ENCODE measurements at regions not wholly inside any gene's neighbourhood (a gene's known extent, or its start where the extent isn't known, plus 50 kb on each side); places are given as distances from the start of the nearest gene placed in this dataset.
A peak's percentile ranks its signal among the peaks of the same experiment; 100 is the strongest.

DNA sequence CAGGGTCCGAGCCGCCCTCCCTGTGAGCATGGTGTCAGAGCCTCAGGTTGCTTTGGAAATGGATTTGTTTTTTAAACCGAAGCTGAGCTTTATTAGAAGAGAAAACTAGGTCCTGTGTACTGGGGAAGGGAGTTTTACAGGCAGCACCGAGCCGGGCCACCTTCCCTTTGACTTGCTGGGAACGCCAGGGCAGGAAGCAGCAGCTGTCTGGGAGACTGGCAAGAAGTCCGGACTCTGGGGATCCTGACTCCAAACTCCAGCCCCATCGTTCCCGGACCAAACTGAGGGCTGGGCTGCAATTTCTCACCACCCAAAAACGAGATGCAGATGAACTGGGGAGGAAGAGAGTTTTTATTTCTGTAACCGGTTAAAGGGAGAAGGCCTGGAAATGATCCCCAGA is 214.9 kb upstream of the KCNG1 start:
- no peak overlapping the region for H3K4me2 ChIP-seq (ENCODE audit: extremely low read depth, insufficient read depth, low read length)
- no peak overlapping the region for H3K4me3 ChIP-seq (replicated peaks in 1 of 4; ENCODE audit: control extremely low read depth in 1 of 4, insufficient read depth in 1 of 4, low read depth in 3 of 4, low read length in 4 of 4)
- H3K9ac ChIP-seq (ENCODE audit: insufficient read depth, low read length): no peak overlapping the region
- TF ChIP-seq, protein P1, sequence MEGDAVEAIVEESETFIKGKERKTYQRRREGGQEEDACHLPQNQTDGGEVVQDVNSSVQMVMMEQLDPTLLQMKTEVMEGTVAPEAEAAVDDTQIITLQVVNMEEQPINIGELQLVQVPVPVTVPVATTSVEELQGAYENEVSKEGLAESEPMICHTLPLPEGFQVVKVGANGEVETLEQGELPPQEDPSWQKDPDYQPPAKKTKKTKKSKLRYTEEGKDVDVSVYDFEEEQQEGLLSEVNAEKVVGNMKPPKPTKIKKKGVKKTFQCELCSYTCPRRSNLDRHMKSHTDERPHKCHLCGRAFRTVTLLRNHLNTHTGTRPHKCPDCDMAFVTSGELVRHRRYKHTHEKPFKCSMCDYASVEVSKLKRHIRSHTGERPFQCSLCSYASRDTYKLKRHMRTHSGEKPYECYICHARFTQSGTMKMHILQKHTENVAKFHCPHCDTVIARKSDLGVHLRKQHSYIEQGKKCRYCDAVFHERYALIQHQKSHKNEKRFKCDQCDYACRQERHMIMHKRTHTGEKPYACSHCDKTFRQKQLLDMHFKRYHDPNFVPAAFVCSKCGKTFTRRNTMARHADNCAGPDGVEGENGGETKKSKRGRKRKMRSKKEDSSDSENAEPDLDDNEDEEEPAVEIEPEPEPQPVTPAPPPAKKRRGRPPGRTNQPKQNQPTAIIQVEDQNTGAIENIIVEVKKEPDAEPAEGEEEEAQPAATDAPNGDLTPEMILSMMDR (conservative IDR thresholded peaks at IDR 0.05 in 1 of 2, IDR thresholded peaks at IDR 0.05 in 1 of 2; ENCODE audit: low read depth in 1 of 2, low read length in 2 of 2): no peak
- no peaks in the 10 kb centered on the region for H3K36me3 ChIP-seq (ENCODE audit: control insufficient read depth, insufficient read depth, low read length)
- H3K79me2 ChIP-seq (ENCODE audit: control insufficient read depth, insufficient read depth, low read length): no peaks in the 10 kb centered on the region
- H3K9me3 ChIP-seq (ENCODE audit: control insufficient read depth, insufficient read depth, low read depth, low read length): no peaks in the 10 kb centered on the region
- no peaks in the 10 kb centered on the region for H3K4me1 ChIP-seq (ENCODE audit: control insufficient read depth, extremely low read depth, insufficient read depth, low read length)
- no peaks in the 10 kb centered on the region for H3K27me3 ChIP-seq (ENCODE audit: control insufficient read depth, insufficient read depth, low read length)
- H3K27ac ChIP-seq (ENCODE audit: insufficient read depth, low read length): no peak overlapping the region
- no peak overlapping the region for H2AFZ ChIP-seq (ENCODE audit: low read length)
- no peak for DNase-seq (ENCODE audit: low read depth in 2 of 2)
- no peaks in the 10 kb centered on the region for H4K20me1 ChIP-seq (ENCODE audit: control insufficient read depth, extremely low read depth, insufficient read depth, low read length)

DNA sequence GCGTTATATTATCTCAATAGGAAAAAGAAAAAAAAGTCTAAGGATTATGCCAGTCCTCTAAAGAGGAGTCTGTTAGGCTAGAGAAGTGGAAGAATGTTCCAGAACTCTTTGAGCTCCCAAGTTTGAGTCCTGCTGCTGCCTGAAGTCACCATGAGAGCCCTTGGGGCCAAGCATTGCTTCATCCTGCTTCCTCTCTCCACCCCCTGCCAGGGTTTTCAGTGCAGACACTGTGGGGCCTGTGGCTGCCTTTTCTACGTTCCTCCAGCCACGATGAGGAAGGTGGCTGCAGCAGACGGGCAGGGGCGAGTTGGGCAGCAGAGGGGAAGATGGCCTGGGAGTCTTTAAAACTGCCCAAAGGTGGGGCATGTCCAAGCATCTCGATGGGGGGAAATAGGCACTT is 214.4 kb upstream of the KCNG1 start:
- DNase-seq (ENCODE audit: low read depth in 2 of 2): no peak
- Histone ChIP-seq H3K27me3 (ENCODE audit: control insufficient read depth, insufficient read depth, low read length) (no peaks in the 10 kb centered on the region), H4K20me1 (ENCODE audit: control insufficient read depth, extremely low read depth, insufficient read depth, low read length) (no peaks in the 10 kb centered on the region), H3K4me3 (replicated peaks in 1 of 4; ENCODE audit: control extremely low read depth in 1 of 4, insufficient read depth in 1 of 4, low read depth in 3 of 4, low read length in 4 of 4) (no peak overlapping the region), H3K9me3 (ENCODE audit: control insufficient read depth, insufficient read depth, low read depth, low read length) (no peaks in the 10 kb centered on the region), H3K4me2 (ENCODE audit: extremely low read depth, insufficient read depth, low read length) (no peak overlapping the region), H3K36me3 (ENCODE audit: control insufficient read depth, insufficient read depth, low read length) (no peaks in the 10 kb centered on the region), H3K4me1 (ENCODE audit: control insufficient read depth, extremely low read depth, insufficient read depth, low read length) (no peaks in the 10 kb centered on the region), H3K9ac (ENCODE audit: insufficient read depth, low read length) (no peak overlapping the region), H3K79me2 (ENCODE audit: control insufficient read depth, insufficient read depth, low read length) (no peaks in the 10 kb centered on the region), H2AFZ (ENCODE audit: low read length) (no peak overlapping the region), H3K27ac (ENCODE audit: insufficient read depth, low read length) (no peak overlapping the region)
- no peak for TF ChIP-seq EZH2 (IDR thresholded peaks at IDR 0.05; ENCODE audit: low read length, missing control alignments)
- TF ChIP-seq, protein P1 (conservative IDR thresholded peaks at IDR 0.05 in 1 of 2, IDR thresholded peaks at IDR 0.05 in 1 of 2; ENCODE audit: low read depth in 1 of 2, low read length in 2 of 2): no peak

DNA sequence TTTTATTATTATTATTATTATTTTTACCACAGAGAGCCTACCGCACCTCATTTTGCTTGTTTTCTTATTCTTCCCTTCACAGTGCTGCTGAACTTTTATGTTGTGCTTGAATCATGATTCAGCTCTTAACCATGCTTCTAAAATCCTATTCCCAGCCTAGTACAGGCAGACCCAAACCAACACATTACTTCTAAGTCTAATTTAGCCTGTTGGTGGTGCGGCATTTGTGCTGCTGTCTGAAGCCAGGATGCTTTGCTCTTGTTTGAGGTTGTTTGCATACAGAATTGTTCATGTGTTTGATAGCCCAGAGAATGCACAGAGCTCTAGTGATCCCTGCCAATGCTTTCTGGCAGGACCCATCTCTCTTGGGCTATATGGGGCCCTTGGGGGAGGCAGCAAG is 213.5 kb upstream of the KCNG1 start:
- H3K27me3 ChIP-seq (ENCODE audit: control insufficient read depth, insufficient read depth, low read length): no peaks in the 10 kb centered on the region
- H3K9me3 ChIP-seq (ENCODE audit: control insufficient read depth, insufficient read depth, low read depth, low read length): no peaks in the 10 kb centered on the region
- H3K4me1 ChIP-seq (ENCODE audit: control insufficient read depth, extremely low read depth, insufficient read depth, low read length): no peaks in the 10 kb centered on the region
- H3K4me3 ChIP-seq (replicated peaks in 1 of 4; ENCODE audit: control extremely low read depth in 1 of 4, insufficient read depth in 1 of 4, low read depth in 3 of 4, low read length in 4 of 4): no peak overlapping the region
- H3K9ac ChIP-seq (ENCODE audit: insufficient read depth, low read length): no peak overlapping the region
- H2AFZ ChIP-seq (ENCODE audit: low read length): no peak overlapping the region
- DNase-seq (ENCODE audit: low read depth in 2 of 2): peak in 1 of 2 donors; percentile 12
- H3K4me2 ChIP-seq (ENCODE audit: extremely low read depth, insufficient read depth, low read length): no peak overlapping the region
- H3K27ac ChIP-seq (ENCODE audit: insufficient read depth, low read length): no peak overlapping the region
- H3K79me2 ChIP-seq (ENCODE audit: control insufficient read depth, insufficient read depth, low read length): no peaks in the 10 kb centered on the region
- TF ChIP-seq EZH2 (IDR thresholded peaks at IDR 0.05; ENCODE audit: low read length, missing control alignments): no peak
- TF ChIP-seq, protein P1 (conservative IDR thresholded peaks at IDR 0.05 in 1 of 2, IDR thresholded peaks at IDR 0.05 in 1 of 2; ENCODE audit: low read depth in 1 of 2, low read length in 2 of 2): no peak
- H3K36me3 ChIP-seq (ENCODE audit: control insufficient read depth, insufficient read depth, low read length): no peaks in the 10 kb centered on the region
- H4K20me1 ChIP-seq (ENCODE audit: control insufficient read depth, extremely low read depth, insufficient read depth, low read length): no peaks in the 10 kb centered on the region

Data from fibroblast of lung (primary cell).